H9 (cell line): ENCODE measurements at regions not wholly inside any gene's neighbourhood (a gene's known extent, or its start where the extent isn't known, plus 50 kb on each side); places are given as distances from the start of the nearest gene placed in this dataset.

ENCODE experiments used
- DNase-seq: peaks from one replicate; pipeline ENCODE4 v3.0.0-alpha.2; 2017
- H2AFZ ChIP-seq: one replicate; pipeline ENCODE4 v1.6.1; 2013; ENCODE audit warnings: mild to moderate bottlenecking, low read length, control low read depth, moderate library complexity
- H2AK5ac ChIP-seq: 2 replicates; pipeline ENCODE4 v1.6.1; 2013; ENCODE audit warnings: low read length, control low read depth, mixed read lengths; ENCODE audit not compliant: insufficient read length
- H2BK120ac ChIP-seq: one replicate; pipeline ENCODE4 v1.6.1; 2013; ENCODE audit warnings: low read depth, mild to moderate bottlenecking, low read length, control low read depth, inconsistent platforms; ENCODE audit not compliant: poor library complexity, severe bottlenecking
- H2BK12ac ChIP-seq: 2 replicates; pipeline ENCODE4 v1.6.1; 2013; ENCODE audit warnings: low read length, control low read depth, mixed read lengths, low read depth; ENCODE audit not compliant: insufficient read length
- H2BK15ac ChIP-seq: 2 replicates; pipeline ENCODE4 v1.6.1; 2013; ENCODE audit warnings: low read depth, low read length, control low read depth
- H2BK20ac ChIP-seq: one replicate; pipeline ENCODE4 v1.6.1; 2013; ENCODE audit warnings: low read depth, mild to moderate bottlenecking, low read length, control low read depth, inconsistent platforms; ENCODE audit not compliant: poor library complexity, severe bottlenecking
- H2BK5ac ChIP-seq: 2 replicates; pipeline ENCODE4 v1.6.1; 2013; ENCODE audit warnings: low read length, control low read depth, mixed read lengths; ENCODE audit not compliant: insufficient read length
- H3K14ac ChIP-seq: 2 replicates; pipeline ENCODE4 v1.6.1; 2013; ENCODE audit warnings: low read length, control low read depth; ENCODE audit not compliant: insufficient read depth
- H3K18ac ChIP-seq: 2 replicates; pipeline ENCODE4 v1.6.1; 2013; ENCODE audit warnings: low read depth, mild to moderate bottlenecking, mixed read lengths, low read length, control low read depth; ENCODE audit not compliant: insufficient read length
- H3K23ac ChIP-seq: 2 replicates; pipeline ENCODE4 v1.6.1; 2013; ENCODE audit warnings: low read length, control low read depth, mixed read lengths, low read depth; ENCODE audit not compliant: insufficient read length
- H3K23me2 ChIP-seq: 2 replicates; pipeline ENCODE4 v1.6.1; 2013; ENCODE audit warnings: low read depth, mild to moderate bottlenecking, mixed read lengths, low read length, control low read depth; ENCODE audit not compliant: insufficient read length, poor library complexity, severe bottlenecking
- H3K27ac ChIP-seq: 2 replicates; pipeline ENCODE4 v1.5.1; 2013; ENCODE audit warnings: low read length, control low read depth, mixed read lengths, low read depth; ENCODE audit not compliant: insufficient read length
- H3K27me3 ChIP-seq: 2 replicates; pipeline ENCODE4 v1.6.1; 2013; ENCODE audit warnings: low read length, control low read depth, inconsistent platforms; ENCODE audit not compliant: insufficient read depth
- H3K4ac ChIP-seq: 2 replicates; pipeline ENCODE4 v1.6.1; 2013; ENCODE audit warnings: low read depth, mild to moderate bottlenecking, control low read depth, inconsistent platforms, low read length, moderate library complexity
- H3K4me1 ChIP-seq: 2 replicates; pipeline ENCODE4 v1.6.1; 2013; ENCODE audit warnings: low read length, control low read depth, inconsistent platforms; ENCODE audit not compliant: insufficient read depth
- H3K4me2 ChIP-seq: 2 replicates; pipeline ENCODE4 v1.6.1; 2013; ENCODE audit warnings: low read length, control low read depth, mixed read lengths; ENCODE audit not compliant: insufficient read length, insufficient read depth
- H3K56ac ChIP-seq: 2 replicates; pipeline ENCODE4 v1.6.1; 2013; ENCODE audit warnings: low read depth, mild to moderate bottlenecking, mixed read lengths, low read length, control low read depth; ENCODE audit not compliant: insufficient read length
- H3K79me1 ChIP-seq: 2 replicates; pipeline ENCODE4 v1.6.1; 2013; ENCODE audit warnings: low read depth, mild to moderate bottlenecking, moderate library complexity, low read length, control low read depth, inconsistent platforms; ENCODE audit not compliant: insufficient read depth, poor library complexity, severe bottlenecking
- H3K79me2 ChIP-seq: 2 replicates; pipeline ENCODE4 v1.6.1; 2013; ENCODE audit warnings: low read length, control low read depth, inconsistent platforms; ENCODE audit not compliant: insufficient read depth
- H3K9ac ChIP-seq: 2 replicates; pipeline ENCODE4 v1.6.1; 2013; ENCODE audit warnings: low read length, control low read depth, mixed read lengths; ENCODE audit not compliant: insufficient read length; ENCODE audit errors: extremely low read depth
- H3K9me3 ChIP-seq: one replicate; pipeline ENCODE4 v1.6.1; 2013; ENCODE audit warnings: low read depth, low read length, inconsistent platforms; ENCODE audit not compliant: control insufficient read depth
- H3T11ph ChIP-seq: one replicate; pipeline ENCODE4 v1.6.1; 2013; ENCODE audit warnings: mild to moderate bottlenecking, low read length, control low read depth, inconsistent platforms
- H4K20me1 ChIP-seq: one replicate; pipeline ENCODE4 v1.6.1; 2013; ENCODE audit not compliant: control insufficient read depth, insufficient read length, insufficient read depth
- H4K5ac ChIP-seq: 2 replicates; pipeline ENCODE4 v1.6.1; 2013; ENCODE audit warnings: low read depth, mild to moderate bottlenecking, mixed read lengths, low read length, control low read depth; ENCODE audit not compliant: insufficient read length
- H4K8ac ChIP-seq: replicated peaks from 2 replicates; pipeline ENCODE4 v1.6.1; 2013; ENCODE audit warnings: low read length, control low read depth, mixed read lengths, low read depth; ENCODE audit not compliant: insufficient read length
- H4K91ac ChIP-seq: 2 replicates; pipeline ENCODE4 v1.6.1; 2013; ENCODE audit warnings: low read depth, mild to moderate bottlenecking, moderate library complexity, mixed read lengths, low read length, control low read depth; ENCODE audit not compliant: insufficient read length
- H3K27ac Mint-ChIP-seq, 3 experiments: 2 replicates in 2 of 3; 3 replicates in 1 of 3; pipeline ENCODE4 v1.8.0; 2020 to 2021; ENCODE audit warnings: mixed read lengths in 3 of 3, mild to moderate bottlenecking in 1 of 3, moderate library complexity in 1 of 3
- H3K27me3 Mint-ChIP-seq: 2 replicates; pipeline ENCODE4 v1.8.0; 2021; ENCODE audit warnings: low read depth, mild to moderate bottlenecking, moderate library complexity, mixed read lengths
- H3K36me3 Mint-ChIP-seq, 3 experiments: 2 replicates in 2 of 3; 3 replicates in 1 of 3; pipeline ENCODE4 v1.8.0; 2020 to 2021; ENCODE audit warnings: low read depth in 3 of 3, mixed read lengths in 3 of 3; ENCODE audit not compliant: insufficient read depth in 1 of 3
- H3K4me1 Mint-ChIP-seq, 2 experiments: 2 replicates each; pipeline ENCODE4 v1.8.0; 2020; ENCODE audit warnings: mixed read lengths in 2 of 2
- H3K4me3 Mint-ChIP-seq, 2 experiments: 2 replicates in 1 of 2; 3 replicates in 1 of 2; pipeline ENCODE4 v1.8.0; 2020 to 2021; ENCODE audit warnings: mild to moderate bottlenecking in 2 of 2, mixed read lengths in 2 of 2, moderate library complexity in 1 of 2
- H3K9me3 Mint-ChIP-seq, 2 experiments: 2 replicates in 1 of 2; 3 replicates in 1 of 2; pipeline ENCODE4 v1.8.0; 2020; ENCODE audit warnings: mild to moderate bottlenecking in 2 of 2, mixed read lengths in 2 of 2, moderate library complexity in 1 of 2
- WGBS: extraction: QIAGEN DNeasy Blood & Tissue Kit; methylation state at CpG from one replicate; pipeline ENCODE4 v1.1.7; 2013; ENCODE audit warnings: missing lambda C conversion rate, low lambda C conversion rate, mixed read lengths; ENCODE audit not compliant: insufficient read length; ENCODE audit errors: extremely low coverage; 5-methylcytosine and 5-hydroxymethylcytosine counted together
- TF ChIP-seq, protein P1 (sequence below): fragments of 200-600 bp; sonication (generic); conservative IDR thresholded peaks from 3 replicates; pipeline ENCODE4 v1.8.0; 2021; ENCODE audit warnings: antibody characterized with exemption, mild to moderate bottlenecking

DNA sequence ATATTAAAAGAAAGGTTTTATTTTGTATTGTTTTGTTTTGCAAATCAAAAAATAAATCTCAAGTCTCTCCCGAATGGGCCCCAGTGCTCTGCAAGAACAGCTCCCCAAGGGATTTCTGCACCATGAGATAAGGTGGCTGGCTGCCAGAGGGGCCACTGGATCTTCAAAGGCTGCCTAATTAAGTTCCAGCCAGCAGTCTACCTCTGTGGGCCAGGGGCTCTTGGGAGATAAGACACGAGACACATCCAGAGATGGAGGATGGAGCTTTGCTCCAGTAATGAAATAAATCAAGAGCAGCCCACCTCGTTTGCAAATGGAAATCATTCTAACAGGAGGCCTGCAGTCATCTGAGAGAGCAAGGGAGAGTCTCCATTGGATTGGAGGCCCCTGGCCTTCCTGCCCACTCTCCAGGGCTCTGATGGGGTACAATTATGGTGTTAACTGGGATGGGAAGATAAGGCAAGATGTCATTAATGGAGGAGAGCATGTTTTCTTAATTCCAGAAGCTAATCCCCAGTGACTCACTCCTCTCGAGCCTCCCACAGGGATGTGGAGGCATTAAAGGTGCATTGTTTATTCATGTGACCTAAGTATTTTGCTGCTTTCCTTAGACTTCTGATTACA, 155.2 kb upstream of the KAZN start:
- H3K27ac Mint-ChIP-seq: no peak overlapping the region

More for the DNA sequence above, 155.2 kb upstream of the KAZN start:
- H2BK120ac ChIP-seq: no peak overlapping the region
- H3K79me2 ChIP-seq: no peaks in the 10 kb centered on the region
- no peak overlapping the region for H3K4ac ChIP-seq
- H3K4me1 ChIP-seq: no peaks in the 10 kb centered on the region
- H4K20me1 ChIP-seq: no peaks in the 10 kb centered on the region
- H3K36me3 Mint-ChIP-seq: no peaks in the 10 kb centered on the region
- H4K5ac ChIP-seq: no peak overlapping the region
- H3K14ac ChIP-seq: no peak overlapping the region
- no peak overlapping the region for H4K8ac ChIP-seq
- no peak overlapping the region for H2BK15ac ChIP-seq
- H3K79me1 ChIP-seq: no peaks in the 10 kb centered on the region
- H3K4me3 Mint-ChIP-seq: no peak overlapping the region
- no peak overlapping the region for H3K23ac ChIP-seq
- no peak overlapping the region for H4K91ac ChIP-seq
- H3K56ac ChIP-seq: no peak overlapping the region
- no peaks in the 10 kb centered on the region for H3K9me3 ChIP-seq
- peaks cover 11% of the 10 kb centered on the region for H3K27me3 Mint-ChIP-seq
- WGBS: no CpG with 5 or more reads among the region's 4 CpGs
- no peak for DNase-seq
- no peak overlapping the region for H3K27ac ChIP-seq
- H2BK5ac ChIP-seq: no peak overlapping the region
- no peak overlapping the region for H3K4me2 ChIP-seq
- no peak overlapping the region for H3K9ac ChIP-seq
- no peak overlapping the region for H3T11ph ChIP-seq
- H3K18ac ChIP-seq: no peak overlapping the region
- H2BK12ac ChIP-seq: no peak overlapping the region
- no peak overlapping the region for H2AFZ ChIP-seq
- no peak overlapping the region for H2BK20ac ChIP-seq
- H3K27me3 ChIP-seq: no peaks in the 10 kb centered on the region
- H3K4me1 Mint-ChIP-seq: peaks cover 5 to 6% of the 10 kb centered on the region in 2 experiments; a peak in 3 of 4 replicates
- H3K9me3 Mint-ChIP-seq: no peaks in the 10 kb centered on the region; a peak in 1 of 5 replicates
- no peaks in the 10 kb centered on the region for H3K23me2 ChIP-seq
- TF ChIP-seq, protein P1, sequence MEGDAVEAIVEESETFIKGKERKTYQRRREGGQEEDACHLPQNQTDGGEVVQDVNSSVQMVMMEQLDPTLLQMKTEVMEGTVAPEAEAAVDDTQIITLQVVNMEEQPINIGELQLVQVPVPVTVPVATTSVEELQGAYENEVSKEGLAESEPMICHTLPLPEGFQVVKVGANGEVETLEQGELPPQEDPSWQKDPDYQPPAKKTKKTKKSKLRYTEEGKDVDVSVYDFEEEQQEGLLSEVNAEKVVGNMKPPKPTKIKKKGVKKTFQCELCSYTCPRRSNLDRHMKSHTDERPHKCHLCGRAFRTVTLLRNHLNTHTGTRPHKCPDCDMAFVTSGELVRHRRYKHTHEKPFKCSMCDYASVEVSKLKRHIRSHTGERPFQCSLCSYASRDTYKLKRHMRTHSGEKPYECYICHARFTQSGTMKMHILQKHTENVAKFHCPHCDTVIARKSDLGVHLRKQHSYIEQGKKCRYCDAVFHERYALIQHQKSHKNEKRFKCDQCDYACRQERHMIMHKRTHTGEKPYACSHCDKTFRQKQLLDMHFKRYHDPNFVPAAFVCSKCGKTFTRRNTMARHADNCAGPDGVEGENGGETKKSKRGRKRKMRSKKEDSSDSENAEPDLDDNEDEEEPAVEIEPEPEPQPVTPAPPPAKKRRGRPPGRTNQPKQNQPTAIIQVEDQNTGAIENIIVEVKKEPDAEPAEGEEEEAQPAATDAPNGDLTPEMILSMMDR: no peak
- no peak overlapping the region for H2AK5ac ChIP-seq
